ENCODE measurements at regions not wholly inside any gene's neighbourhood (a gene's known extent, or its start where the extent isn't known, plus 50 kb on each side); places are given as distances from the start of the nearest gene placed in this dataset.
"Not testable (repeated sequence)": the region's sequence is repeated elsewhere in the genome, so short reads cannot be mapped to it uniquely, and the experiment has no call there.

DNA sequence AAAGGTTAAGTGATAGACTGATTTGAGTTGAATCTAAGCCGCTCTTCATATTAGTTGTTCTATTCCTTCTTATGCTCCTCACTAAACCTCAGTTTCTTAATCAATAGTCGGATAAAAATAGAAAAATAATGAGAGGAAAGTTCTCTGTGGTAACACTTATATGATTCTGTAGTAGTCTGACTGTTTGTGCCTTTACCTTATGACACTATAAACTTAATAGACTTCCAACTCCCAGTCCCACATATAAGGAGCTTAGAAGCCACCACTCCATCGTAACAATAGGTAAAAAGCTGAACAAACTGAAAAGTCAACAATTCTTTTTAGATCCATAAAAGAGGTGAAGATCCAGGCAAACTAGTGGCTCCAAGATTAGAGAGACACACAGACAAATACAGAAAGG, 192.3 kb downstream of the SPDYE17 start:
- not testable (repeated sequence) for FAIRE-seq

DNA sequence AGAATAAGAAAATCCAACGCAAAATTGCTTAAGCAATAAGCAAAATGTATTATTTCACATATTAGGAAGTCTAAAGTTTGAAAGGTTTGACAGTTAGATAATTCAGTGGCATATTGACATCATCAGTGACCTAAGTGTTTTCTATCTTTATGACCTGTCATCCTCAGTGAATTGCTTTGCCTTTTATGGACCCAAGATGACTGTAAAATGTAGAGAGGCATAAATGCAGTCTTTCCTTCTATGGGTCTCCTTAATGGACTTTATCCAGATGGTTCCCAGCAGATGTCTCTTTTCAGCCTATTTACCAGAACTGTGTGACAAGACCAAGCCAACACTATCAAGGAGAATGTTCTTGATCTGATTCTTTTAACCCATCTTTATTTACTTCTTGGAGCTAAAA, 192.9 kb downstream of the SPDYE17 start:
- FAIRE-seq, result peak; percentile 62

- not testable (repeated sequence) for FAIRE-seq
These were observed 193.8 kb downstream of the SPDYE17 start for GRCh38 chr7:76838357-76838756.

DNA sequence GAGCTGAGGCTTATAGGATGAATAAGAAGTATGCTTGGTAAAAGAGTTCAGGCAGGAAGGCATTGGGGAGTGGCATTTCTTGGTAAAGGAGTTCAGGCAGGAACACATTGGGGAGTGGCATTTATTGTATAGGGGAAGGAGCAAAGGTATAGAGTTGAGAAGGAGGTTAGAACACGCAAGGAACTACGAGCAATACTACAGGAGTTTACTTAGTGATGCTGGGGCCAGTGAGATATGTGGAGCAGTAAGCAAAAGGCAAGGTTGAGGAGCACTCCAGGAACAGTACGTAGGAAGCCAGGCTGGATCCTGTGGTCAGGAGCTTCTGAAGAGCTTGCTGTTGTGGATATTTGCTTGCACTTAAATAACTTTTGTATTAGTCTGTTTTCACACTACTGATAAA, 202.2 kb upstream of the POMZP3 start:
- not testable (repeated sequence) for FAIRE-seq

DNA sequence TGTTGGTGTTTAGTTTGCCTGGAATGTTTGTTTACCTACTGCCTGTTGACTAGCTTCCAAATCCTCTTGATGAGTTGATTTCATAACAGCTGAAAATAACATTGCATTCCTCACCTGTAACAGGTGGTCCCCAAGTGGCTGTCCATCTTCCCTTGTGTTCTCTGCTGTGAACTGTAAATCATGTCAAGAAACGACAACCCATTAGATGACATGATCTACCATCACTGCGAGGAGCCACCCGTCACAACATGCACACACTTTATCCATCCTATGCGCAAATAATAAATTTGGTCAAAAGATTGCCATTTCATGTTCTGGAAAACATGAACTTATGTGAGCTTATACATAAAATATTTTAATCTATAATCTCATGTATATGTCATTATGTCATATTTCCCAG, 199.1 kb upstream of the POMZP3 start:
- not testable (repeated sequence) for FAIRE-seq

GRCh38 chr7:76809856-76810255, 182.8 kb upstream of the POMZP3 start:
- FAIRE-seq, result not testable (repeated sequence)

DNA sequence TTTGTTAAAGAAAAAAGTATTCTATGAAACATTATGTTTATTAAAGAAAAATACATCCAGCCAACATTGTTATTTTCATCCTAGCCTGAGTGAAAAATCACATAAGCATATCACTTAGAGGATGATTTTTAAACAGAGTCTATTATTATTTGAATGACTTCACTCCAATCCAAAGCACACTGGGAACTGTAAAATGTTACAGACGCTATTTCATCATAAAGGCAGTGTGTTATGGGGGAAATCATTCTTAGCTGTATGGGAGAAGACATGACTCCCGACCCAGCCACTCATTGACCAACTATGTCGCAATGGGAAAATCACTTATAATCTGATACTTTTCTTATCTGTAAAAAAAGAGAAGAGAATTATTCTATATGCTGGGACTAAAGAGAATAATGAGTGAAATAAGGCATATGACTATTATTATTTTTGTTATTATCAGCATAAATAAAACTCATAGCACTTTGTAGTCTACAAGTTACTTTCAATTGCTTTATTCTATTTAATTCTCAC, 180.6 kb upstream of the POMZP3 start:
- not testable (repeated sequence) for FAIRE-seq

GRCh38 chr7:76806460-76806859, 179.4 kb upstream of the POMZP3 start:
- FAIRE-seq, result not testable (repeated sequence)

- FAIRE-seq, result not testable (repeated sequence)
These were observed 178.9 kb upstream of the POMZP3 start for GRCh38 chr7:76806010-76806409.

DNA sequence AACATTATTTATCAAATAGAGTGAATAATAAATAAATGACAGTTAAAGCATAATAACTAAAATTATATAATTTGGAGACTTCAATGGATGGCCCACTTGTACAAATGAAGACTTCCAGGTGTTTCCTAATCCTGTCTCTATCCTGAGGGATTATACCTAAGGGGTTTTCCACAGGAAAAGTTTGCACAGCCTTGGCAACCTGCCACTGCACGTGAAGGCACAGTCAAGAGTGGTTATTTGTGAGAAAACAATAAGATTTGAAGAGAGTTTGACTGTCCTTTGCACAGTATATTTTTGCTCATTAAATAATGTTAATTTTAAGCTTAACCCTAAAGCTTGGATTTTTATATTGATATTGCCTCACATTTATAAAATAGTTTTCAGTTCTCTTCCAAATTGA, 178.2 kb upstream of the POMZP3 start:
- not testable (repeated sequence) for FAIRE-seq

GRCh38 chr7:76797639-76798038, 170.6 kb upstream of the POMZP3 start:
- FAIRE-seq, result not testable (repeated sequence)

DNA sequence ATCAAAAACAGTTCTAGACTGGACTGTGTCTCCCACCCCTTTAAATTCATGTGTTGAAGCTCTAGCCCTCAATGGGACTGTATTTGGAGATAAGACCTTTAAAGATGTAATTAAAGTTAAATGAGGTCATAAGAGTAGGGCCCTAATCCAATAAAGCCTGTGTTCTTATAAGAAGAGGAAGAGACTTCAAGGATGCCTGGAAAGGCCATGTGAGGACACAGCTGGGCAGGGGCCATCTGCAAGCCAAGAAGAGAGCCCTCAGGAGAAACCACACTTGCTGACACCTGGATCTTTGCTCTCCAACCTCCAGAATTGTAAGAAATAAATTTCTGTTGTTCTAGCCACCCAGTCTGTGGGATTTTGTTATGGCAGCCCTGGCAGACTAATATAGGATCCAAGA, 153.6 kb upstream of the POMZP3 start:
- not testable (repeated sequence) for FAIRE-seq

DNA sequence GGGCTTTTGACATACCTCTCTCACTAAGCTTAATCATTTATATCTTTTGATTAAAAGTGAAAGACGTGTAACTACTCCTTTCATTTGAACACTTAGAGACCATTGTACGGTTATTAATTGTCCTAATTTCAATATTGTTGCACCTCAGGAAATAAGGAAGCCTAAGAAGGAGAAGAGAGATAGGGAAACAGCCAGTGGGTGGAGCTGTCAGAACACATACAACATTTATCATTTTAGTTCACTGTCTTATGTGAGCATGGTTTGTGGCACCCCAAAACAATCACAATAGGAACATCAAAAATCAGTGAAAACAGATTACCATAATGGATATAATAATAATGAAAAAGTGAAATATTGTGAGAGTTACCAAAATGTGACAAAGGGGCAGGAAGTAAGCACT, 147.2 kb upstream of the POMZP3 start:
- FAIRE-seq, result not testable (repeated sequence)

GRCh38 chr7:76771980-76772379, 144.9 kb upstream of the POMZP3 start:
- FAIRE-seq, result not testable (repeated sequence)

- FAIRE-seq, result not testable (repeated sequence)
These were observed 136.9 kb upstream of the POMZP3 start for GRCh38 chr7:76763977-76764376.

- not testable (repeated sequence) for FAIRE-seq
These were observed 133.6 kb upstream of the POMZP3 start for GRCh38 chr7:76760546-76761220.

- not testable (repeated sequence) for FAIRE-seq
These were observed 112.5 kb upstream of the POMZP3 start for GRCh38 chr7:76739538-76739937.

- FAIRE-seq, result peak; percentile 96
These were observed 109.6 kb upstream of the POMZP3 start for GRCh38 chr7:76736724-76737123.

DNA sequence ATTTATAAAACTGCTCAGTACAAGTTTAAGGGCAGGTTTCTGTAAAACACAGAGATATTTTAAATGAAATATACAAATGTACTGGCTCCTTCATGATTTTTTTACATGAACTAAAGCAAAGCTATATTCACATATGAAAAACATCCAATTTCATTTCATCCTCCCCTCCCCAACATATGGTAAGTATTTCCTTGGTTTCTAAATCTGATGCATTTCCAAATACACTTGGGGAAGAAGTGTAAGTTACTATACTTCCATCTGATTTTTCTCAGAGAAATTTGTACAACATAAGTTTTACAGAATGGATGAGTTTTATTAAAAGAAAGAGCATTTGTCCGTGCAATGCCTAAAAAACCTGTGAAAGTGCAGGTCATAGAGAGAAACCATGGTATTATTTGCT, 109.0 kb upstream of the POMZP3 start:
- FAIRE-seq, result not testable (repeated sequence)

DNA sequence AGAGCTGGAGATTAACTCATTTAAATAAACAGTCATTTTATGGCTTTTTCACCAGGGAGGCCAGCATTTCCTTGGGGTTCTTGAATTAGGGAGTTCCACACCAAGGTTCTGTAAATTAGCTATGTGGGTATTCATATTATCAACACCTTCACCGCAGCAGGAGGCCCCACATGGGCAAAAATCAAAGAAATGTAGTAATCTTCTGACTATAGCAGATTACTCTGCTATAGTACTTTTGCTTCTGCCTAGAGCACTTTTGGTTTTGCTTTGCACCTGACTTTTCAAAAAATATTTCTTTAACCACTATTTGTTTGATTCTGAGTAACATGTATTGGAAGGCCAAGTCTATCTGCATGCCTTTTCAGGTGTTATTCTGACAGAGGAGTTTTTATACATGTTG, 108.6 kb upstream of the POMZP3 start:
- not testable (repeated sequence) for FAIRE-seq

DNA sequence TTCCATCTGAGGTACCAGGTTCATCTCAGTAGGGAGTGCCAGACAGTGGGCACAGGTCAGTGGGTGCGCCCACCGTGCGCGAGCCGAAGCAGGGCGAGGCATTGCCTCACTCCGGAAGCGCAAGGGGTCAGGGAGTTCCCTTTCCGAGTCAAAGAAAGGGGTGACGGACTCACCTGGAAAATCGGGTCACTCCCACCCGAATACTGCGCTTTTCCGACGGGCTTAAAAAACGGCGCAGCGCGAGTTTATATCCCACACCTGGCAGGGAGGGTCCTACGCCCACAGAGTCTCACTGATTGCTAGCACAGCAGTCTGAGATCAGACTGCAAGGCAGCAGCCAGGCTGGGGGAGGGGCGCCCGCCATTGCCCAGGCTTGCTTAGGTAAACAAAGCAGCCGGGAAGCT, 101.5 kb upstream of the POMZP3 start:
- FAIRE-seq, result not testable (repeated sequence)

GRCh38 chr7:76723928-76724327, 96.8 kb upstream of the POMZP3 start:
- not testable (repeated sequence) for FAIRE-seq

GRCh38 chr7:76716551-76716950, 89.5 kb upstream of the POMZP3 start:
- not testable (repeated sequence) for FAIRE-seq

- not testable (repeated sequence) for FAIRE-seq
These were observed 85.8 kb upstream of the POMZP3 start for GRCh38 chr7:76712926-76713325.

DNA sequence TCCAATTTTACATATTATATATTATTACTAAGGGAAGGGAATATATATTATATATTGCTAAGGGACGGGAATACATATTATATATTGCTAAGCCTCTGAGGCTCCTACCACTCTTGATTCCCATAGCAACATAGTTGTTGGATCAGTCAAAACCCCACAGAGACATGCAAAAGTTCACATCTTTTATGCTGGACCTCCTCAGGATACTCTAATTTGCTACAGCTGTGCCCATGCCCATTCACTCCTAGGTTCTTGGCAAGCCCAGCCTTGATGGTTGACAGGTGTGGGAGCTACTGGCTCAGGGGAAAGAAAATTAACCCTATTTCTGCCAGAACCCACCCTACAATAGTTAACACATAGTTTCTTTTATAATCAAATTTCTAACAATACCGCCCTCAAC, 84.6 kb upstream of the POMZP3 start:
- not testable (repeated sequence) for FAIRE-seq
